HepG2 (cell line): ENCODE measurements at regions not wholly inside any gene's neighbourhood (a gene's known extent, or its start where the extent isn't known, plus 50 kb on each side); places are given as distances from the start of the nearest gene placed in this dataset.

Experiments used
- ATAC-seq: fragments of 200-7000 bp; cut with Tn5 transposase; 3 replicates; pipeline ENCODE4 v1.9.1; 2020; ENCODE audit warnings: mild to moderate bottlenecking, moderate library complexity
- BruUV-seq: library from RNA; stranded (reverse); fragments of 400-500 nt; replicated peaks from 2 replicates; lab custom pipeline; 2021; lab: Mats Ljungman, UMichigan
- CTCF ChIA-PET: fragments of 300-600 bp; formaldehyde crosslinking; extraction: SDS; loops from one replicate; lab custom pipeline; 2021; ENCODE audit warnings: low total read pairs, inconsistent platforms, low intra/inter-chr PET ratio; lab: Yijun Ruan, JAX
- POLR2A ChIA-PET: fragments of 350-600 bp; sonication (Branson Sonifier 250); formaldehyde crosslinking; loops from one replicate; lab custom pipeline; 2020; ENCODE audit warnings: antibody characterized with exemption, inconsistent platforms; lab: Yijun Ruan, JAX
- DNase-seq: peaks from one replicate; pipeline ENCODE4 v3.0.0-alpha.2; 2015; ENCODE audit warnings: low spot score
- FAIRE-seq: peaks from 3 replicates; lab custom pipeline; 2011; peaks lifted over from hg19 to GRCh38; lab: Jason Lieb, UNC
- H2AFZ ChIP-seq: one replicate; pipeline ENCODE4 v1.6.1; 2011; ENCODE audit warnings: low read length, inconsistent platforms
- H3K27ac ChIP-seq: fragments of 300-600 bp; 3 replicates; pipeline ENCODE4 v1.8.0; 2011; ENCODE audit warnings: mixed run types, mild to moderate bottlenecking, mixed read lengths, low read length, inconsistent platforms; ENCODE audit not compliant: insufficient read depth; ENCODE audit errors: extremely low read length
- H3K27me3 ChIP-seq, 2 experiments: fragments of 200-600 bp in 1 of 2; 2 replicates in 1 of 2; 3 replicates in 1 of 2; pipeline versions ENCODE4 v1.6.0 to v1.8.0; 2011; ENCODE audit warnings: low read length in 2 of 2, mild to moderate bottlenecking in 2 of 2, moderate library complexity in 2 of 2, inconsistent platforms in 1 of 2; ENCODE audit not compliant: insufficient read depth in 2 of 2, control insufficient read depth in 1 of 2
- H3K36me3 ChIP-seq, 2 experiments: fragments of 200-600 bp in 1 of 2; replicated peaks in 1 of 2; 2 replicates in 1 of 2; 3 replicates in 1 of 2; pipeline versions ENCODE4 v1.5.1 to v1.8.0; 2011; ENCODE audit warnings: low read length in 2 of 2, inconsistent platforms in 1 of 2; ENCODE audit not compliant: insufficient read depth in 2 of 2, control insufficient read depth in 1 of 2
- H3K4me1 ChIP-seq: 2 replicates; pipeline ENCODE4 v1.5.1; 2012; ENCODE audit warnings: low read length, inconsistent platforms; ENCODE audit not compliant: insufficient read depth
- H3K4me2 ChIP-seq: 2 replicates; pipeline ENCODE4 v1.6.0; 2011; ENCODE audit warnings: low read depth, low read length, inconsistent platforms
- H3K4me3 ChIP-seq, 3 experiments: fragments of 200-600 bp in 1 of 3; sonication (generic), shearing (Covaris generic) in 1 of 3; replicated peaks in 1 of 3; 2 replicates each; pipeline ENCODE4 v1.5.1; 2011 to 2016; ENCODE audit warnings: low read length in 3 of 3, inconsistent platforms in 2 of 3, low read depth in 2 of 3, mild to moderate bottlenecking in 2 of 3, control low read depth in 1 of 3, mixed read lengths in 1 of 3; ENCODE audit not compliant: insufficient read depth in 1 of 3
- H3K79me2 ChIP-seq: one replicate; pipeline ENCODE4 v1.6.1; 2011; ENCODE audit warnings: low read length, inconsistent platforms; ENCODE audit not compliant: insufficient read depth
- H3K9ac ChIP-seq: 2 replicates; pipeline ENCODE4 v1.6.0; 2011; ENCODE audit warnings: mild to moderate bottlenecking, low read depth, low read length, inconsistent platforms; ENCODE audit not compliant: insufficient read depth
- H3K9me3 ChIP-seq: 2 replicates; pipeline ENCODE4 v1.5.1; 2012; ENCODE audit warnings: mild to moderate bottlenecking, low read length
- H4K20me1 ChIP-seq: 2 replicates; pipeline ENCODE4 v1.6.0; 2011; ENCODE audit warnings: inconsistent platforms, mild to moderate bottlenecking, low read length, moderate library complexity; ENCODE audit not compliant: insufficient read depth
- HOXD1 ChIP-seq: sonication (generic); formaldehyde crosslinking; IDR thresholded peaks from 2 replicates; pipeline ENCODE4 v1.5.0; 2020; ENCODE audit warnings: missing genetic modification reagents
- NAIF1 ChIP-seq: sonication (generic); formaldehyde crosslinking; IDR thresholded peaks from 2 replicates; pipeline ENCODE4 v1.5.0; 2020; ENCODE audit warnings: mild to moderate bottlenecking, missing genetic modification reagents, borderline replicate concordance
- POLR2A ChIP-seq, 2 experiments: IDR thresholded peaks; 2 replicates each; pipeline ENCODE4 v1.6.1; 2011; ENCODE audit warnings: low read depth in 2 of 2, low read length in 2 of 2, mild to moderate bottlenecking in 1 of 2, moderate library complexity in 1 of 2; ENCODE audit not compliant: insufficient read depth in 1 of 2
- RNF2 ChIP-seq: fragments of 450-650 bp; conservative IDR thresholded peaks from 2 replicates; pipeline ENCODE4 v1.6.1; 2016; ENCODE audit warnings: low read depth
- SMYD3 ChIP-seq: sonication (generic); formaldehyde crosslinking; IDR thresholded peaks from 2 replicates; pipeline ENCODE4 v1.8.1; 2023; ENCODE audit warnings: mild to moderate bottlenecking, missing genetic modification reagents
- ZNF180 ChIP-seq: sonication (generic); formaldehyde crosslinking; IDR thresholded peaks from 2 replicates; pipeline ENCODE4 v1.4.0; 2020; ENCODE audit warnings: low read depth, missing genetic modification reagents, borderline replicate concordance
- WGBS: methylation state at CpG from one replicate; pipeline ENCODE4 v1.1.6; 2017; ENCODE audit warnings: low lambda C conversion rate; 5-methylcytosine and 5-hydroxymethylcytosine counted together
- in situ Hi-C: cut with HindIII; loops from 2 replicates; pipeline ENCODE4 v1.10.0; 2017; ENCODE audit warnings: low pct_unique_long_range_greater_than_20kb; ENCODE audit not compliant: extremely low pct_ligation_motif_present
- intact Hi-C: fragments of 100-400 bp; cut with micrococcal nuclease; formaldehyde crosslinking; loops from one replicate; pipeline ENCODE4 v1.10.0; 2022; ENCODE audit not compliant: unreplicated experiment
- TF ChIP-seq, protein P1 (sequence below): IDR thresholded peaks from 2 replicates; pipeline ENCODE4 v1.6.1; 2016; ENCODE audit warnings: low read depth, missing genetic modification reagents, missing compliant biosample characterization
- TF ChIP-seq, protein P2 (sequence below): sonication (generic); formaldehyde crosslinking; IDR thresholded peaks from 2 replicates; pipeline ENCODE4 v1.8.1; 2023; ENCODE audit warnings: mild to moderate bottlenecking, missing genetic modification reagents
- TF ChIP-seq, protein P3 (sequence below): sonication (generic); formaldehyde crosslinking; IDR thresholded peaks from 2 replicates; pipeline ENCODE4 v1.4.0; 2020; ENCODE audit warnings: missing genetic modification reagents

DNA sequence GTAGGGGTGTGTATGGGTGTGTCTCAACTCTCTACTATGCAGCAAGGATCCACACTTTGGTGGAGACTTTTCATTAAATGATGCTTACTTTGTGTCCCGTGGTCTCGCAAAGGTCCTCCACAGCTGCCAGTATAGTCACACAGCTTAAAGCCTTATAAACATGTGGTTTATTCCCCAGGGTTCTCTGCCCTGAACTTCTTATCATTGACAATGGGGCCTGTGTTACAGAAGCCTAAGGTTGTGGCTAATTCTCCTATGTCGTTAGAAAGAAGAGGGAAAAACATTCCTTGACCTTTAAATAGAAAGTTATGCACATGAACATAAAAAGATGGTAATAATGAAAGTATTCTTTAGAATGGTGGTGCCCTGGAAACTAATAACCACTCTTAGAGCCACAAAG, 201.4 kb downstream of the INHBA start (continued):
- TF ChIP-seq, protein P1, sequence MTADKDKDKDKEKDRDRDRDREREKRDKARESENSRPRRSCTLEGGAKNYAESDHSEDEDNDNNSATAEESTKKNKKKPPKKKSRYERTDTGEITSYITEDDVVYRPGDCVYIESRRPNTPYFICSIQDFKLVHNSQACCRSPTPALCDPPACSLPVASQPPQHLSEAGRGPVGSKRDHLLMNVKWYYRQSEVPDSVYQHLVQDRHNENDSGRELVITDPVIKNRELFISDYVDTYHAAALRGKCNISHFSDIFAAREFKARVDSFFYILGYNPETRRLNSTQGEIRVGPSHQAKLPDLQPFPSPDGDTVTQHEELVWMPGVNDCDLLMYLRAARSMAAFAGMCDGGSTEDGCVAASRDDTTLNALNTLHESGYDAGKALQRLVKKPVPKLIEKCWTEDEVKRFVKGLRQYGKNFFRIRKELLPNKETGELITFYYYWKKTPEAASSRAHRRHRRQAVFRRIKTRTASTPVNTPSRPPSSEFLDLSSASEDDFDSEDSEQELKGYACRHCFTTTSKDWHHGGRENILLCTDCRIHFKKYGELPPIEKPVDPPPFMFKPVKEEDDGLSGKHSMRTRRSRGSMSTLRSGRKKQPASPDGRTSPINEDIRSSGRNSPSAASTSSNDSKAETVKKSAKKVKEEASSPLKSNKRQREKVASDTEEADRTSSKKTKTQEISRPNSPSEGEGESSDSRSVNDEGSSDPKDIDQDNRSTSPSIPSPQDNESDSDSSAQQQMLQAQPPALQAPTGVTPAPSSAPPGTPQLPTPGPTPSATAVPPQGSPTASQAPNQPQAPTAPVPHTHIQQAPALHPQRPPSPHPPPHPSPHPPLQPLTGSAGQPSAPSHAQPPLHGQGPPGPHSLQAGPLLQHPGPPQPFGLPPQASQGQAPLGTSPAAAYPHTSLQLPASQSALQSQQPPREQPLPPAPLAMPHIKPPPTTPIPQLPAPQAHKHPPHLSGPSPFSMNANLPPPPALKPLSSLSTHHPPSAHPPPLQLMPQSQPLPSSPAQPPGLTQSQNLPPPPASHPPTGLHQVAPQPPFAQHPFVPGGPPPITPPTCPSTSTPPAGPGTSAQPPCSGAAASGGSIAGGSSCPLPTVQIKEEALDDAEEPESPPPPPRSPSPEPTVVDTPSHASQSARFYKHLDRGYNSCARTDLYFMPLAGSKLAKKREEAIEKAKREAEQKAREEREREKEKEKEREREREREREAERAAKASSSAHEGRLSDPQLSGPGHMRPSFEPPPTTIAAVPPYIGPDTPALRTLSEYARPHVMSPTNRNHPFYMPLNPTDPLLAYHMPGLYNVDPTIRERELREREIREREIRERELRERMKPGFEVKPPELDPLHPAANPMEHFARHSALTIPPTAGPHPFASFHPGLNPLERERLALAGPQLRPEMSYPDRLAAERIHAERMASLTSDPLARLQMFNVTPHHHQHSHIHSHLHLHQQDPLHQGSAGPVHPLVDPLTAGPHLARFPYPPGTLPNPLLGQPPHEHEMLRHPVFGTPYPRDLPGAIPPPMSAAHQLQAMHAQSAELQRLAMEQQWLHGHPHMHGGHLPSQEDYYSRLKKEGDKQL (CRISPR knock-in tag) = no peak
- no peak for TF ChIP-seq SMYD3
- TF ChIP-seq POLR2A (IDR thresholded peaks at IDR 0.05; ENCODE audit: insufficient read depth in 1 of 2, low read depth in 2 of 2, low read length in 2 of 2) = no peak

DNA sequence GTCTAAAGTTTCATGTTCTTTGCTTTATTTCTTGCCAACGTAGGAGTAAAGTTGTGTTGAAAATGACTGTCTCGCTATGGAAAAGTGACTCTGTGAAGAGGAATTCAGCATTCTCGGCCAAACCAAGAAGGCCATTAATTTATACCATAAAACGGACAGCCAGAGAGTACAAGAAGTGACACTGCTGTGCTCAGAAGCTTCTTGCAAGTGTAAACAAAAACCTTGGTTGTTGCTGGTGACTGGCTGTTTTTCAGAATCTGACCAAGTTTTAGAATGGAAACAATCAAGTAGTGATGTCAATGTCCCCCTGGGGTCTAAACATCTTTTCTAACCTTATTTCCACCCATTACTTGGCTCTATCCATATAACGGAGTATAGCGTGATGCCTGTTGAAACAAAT, 201.9 kb downstream of the INHBA start:
- ChIA-PET POLR2A (no interaction called here), CTCF (no interaction called here)
- ATAC-seq (no peak), FAIRE-seq (no peak), DNase-seq (no peak)
- Histone ChIP-seq H3K27ac (no peak overlapping the region), H3K36me3 (no peaks in the 10 kb centered on the region), H2AFZ (no peak overlapping the region), H3K4me1 (no peaks in the 10 kb centered on the region), H3K79me2 (no peaks in the 10 kb centered on the region), H3K9me3 (peaks cover 37% of the 10 kb centered on the region), H3K9ac (no peak overlapping the region), H3K4me2 (no peak overlapping the region), H3K4me3 (no peak overlapping the region)
- intact Hi-C loops (no loop called here), in situ Hi-C loops (no loop called here)
- WGBS = 39% methylated on average over 6 of the region's 6 CpGs
- TF ChIP-seq, protein P2, sequence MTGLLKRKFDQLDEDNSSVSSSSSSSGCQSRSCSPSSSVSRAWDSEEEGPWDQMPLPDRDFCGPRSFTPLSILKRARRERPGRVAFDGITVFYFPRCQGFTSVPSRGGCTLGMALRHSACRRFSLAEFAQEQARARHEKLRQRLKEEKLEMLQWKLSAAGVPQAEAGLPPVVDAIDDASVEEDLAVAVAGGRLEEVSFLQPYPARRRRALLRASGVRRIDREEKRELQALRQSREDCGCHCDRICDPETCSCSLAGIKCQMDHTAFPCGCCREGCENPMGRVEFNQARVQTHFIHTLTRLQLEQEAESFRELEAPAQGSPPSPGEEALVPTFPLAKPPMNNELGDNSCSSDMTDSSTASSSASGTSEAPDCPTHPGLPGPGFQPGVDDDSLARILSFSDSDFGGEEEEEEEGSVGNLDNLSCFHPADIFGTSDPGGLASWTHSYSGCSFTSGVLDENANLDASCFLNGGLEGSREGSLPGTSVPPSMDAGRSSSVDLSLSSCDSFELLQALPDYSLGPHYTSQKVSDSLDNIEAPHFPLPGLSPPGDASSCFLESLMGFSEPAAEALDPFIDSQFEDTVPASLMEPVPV (CRISPR knock-in tag) = no peak
- TF ChIP-seq, protein P3, sequence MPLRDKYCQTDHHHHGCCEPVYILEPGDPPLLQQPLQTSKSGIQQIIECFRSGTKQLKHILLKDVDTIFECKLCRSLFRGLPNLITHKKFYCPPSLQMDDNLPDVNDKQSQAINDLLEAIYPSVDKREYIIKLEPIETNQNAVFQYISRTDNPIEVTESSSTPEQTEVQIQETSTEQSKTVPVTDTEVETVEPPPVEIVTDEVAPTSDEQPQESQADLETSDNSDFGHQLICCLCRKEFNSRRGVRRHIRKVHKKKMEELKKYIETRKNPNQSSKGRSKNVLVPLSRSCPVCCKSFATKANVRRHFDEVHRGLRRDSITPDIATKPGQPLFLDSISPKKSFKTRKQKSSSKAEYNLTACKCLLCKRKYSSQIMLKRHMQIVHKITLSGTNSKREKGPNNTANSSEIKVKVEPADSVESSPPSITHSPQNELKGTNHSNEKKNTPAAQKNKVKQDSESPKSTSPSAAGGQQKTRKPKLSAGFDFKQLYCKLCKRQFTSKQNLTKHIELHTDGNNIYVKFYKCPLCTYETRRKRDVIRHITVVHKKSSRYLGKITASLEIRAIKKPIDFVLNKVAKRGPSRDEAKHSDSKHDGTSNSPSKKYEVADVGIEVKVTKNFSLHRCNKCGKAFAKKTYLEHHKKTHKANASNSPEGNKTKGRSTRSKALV (CRISPR knock-in tag) = no peak
- TF ChIP-seq ZNF180 (no peak), NAIF1 (CRISPR knock-in tag) (no peak), HOXD1 (CRISPR knock-in tag) (no peak), RNF2 (no peak)
- TF ChIP-seq, all 625 proteins: peak for 0
- no TSS peak for BruUV-seq
- Histone ChIP-seq H3K27me3 (no peaks in the 10 kb centered on the region), H4K20me1 (no peaks in the 10 kb centered on the region)
